ENCODE measurements at regions not wholly inside any gene's neighbourhood (a gene's known extent, or its start where the extent isn't known, plus 50 kb on each side); places are given as distances from the start of the nearest gene placed in this dataset.

DNA sequence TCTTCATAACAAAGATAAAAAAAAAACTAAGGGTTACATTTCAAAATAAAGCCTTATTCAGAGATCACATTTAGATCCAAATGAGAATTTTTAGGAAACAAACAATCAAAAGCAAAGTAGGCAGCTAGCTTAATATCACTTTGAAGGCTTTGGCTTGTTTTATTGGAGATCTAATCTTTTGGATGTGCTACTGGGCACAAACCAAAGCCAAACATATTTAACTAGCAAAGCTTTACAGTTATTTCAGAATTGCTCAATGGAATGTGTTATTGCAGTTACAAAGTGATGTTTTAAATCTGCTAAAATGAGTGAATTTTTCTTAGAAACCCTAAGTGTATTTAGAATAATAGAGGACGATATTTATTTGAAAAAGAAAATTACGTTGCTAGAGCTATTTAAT, 114.7 kb upstream of the KLHL1 start:
- Histone ChIP-seq H3T11ph (ENCODE audit: low read length) (no peak overlapping the region), H3K27me3 (ENCODE audit: insufficient read depth, low read length) (no peaks in the 10 kb centered on the region), H3K4ac (ENCODE audit: low read depth, low read length) (no peak overlapping the region), H3K79me1 (ENCODE audit: insufficient read depth, low read depth, low read length, poor library complexity, severe bottlenecking) (no peaks in the 10 kb centered on the region), H2BK5ac (ENCODE audit: insufficient read length, low read length) (no peak overlapping the region), H2AFZ (ENCODE audit: low read length) (no peak overlapping the region), H4K91ac (ENCODE audit: insufficient read length, low read depth, low read length) (no peak overlapping the region), H2BK20ac (ENCODE audit: low read depth, low read length, poor library complexity, severe bottlenecking) (no peak overlapping the region), H3K4me2 (ENCODE audit: insufficient read depth, insufficient read length, low read length) (no peak overlapping the region), H3K9ac (ENCODE audit: extremely low read depth, insufficient read length, low read length) (no peak overlapping the region), H4K20me1 (ENCODE audit: control insufficient read depth, insufficient read depth, insufficient read length) (no peaks in the 10 kb centered on the region), H2BK15ac (ENCODE audit: low read depth, low read length) (no peak overlapping the region), H3K18ac (ENCODE audit: insufficient read length, low read depth, low read length) (no peak overlapping the region), H3K4me1 (ENCODE audit: insufficient read depth, low read length) (no peaks in the 10 kb centered on the region), H3K9me3 (ENCODE audit: control insufficient read depth, low read depth, low read length) (no peaks in the 10 kb centered on the region), H3K56ac (ENCODE audit: insufficient read length, low read depth, low read length) (no peak overlapping the region), H3K23ac (ENCODE audit: insufficient read length, low read depth, low read length) (no peak overlapping the region), H2BK12ac (ENCODE audit: insufficient read length, low read depth, low read length) (no peak overlapping the region), H3K14ac (ENCODE audit: insufficient read depth, low read length) (no peak overlapping the region), H3K79me2 (ENCODE audit: insufficient read depth, low read length) (no peaks in the 10 kb centered on the region), H2AK5ac (ENCODE audit: insufficient read length, low read length) (no peak overlapping the region), H2BK120ac (ENCODE audit: low read depth, low read length, poor library complexity, severe bottlenecking) (no peak overlapping the region), H3K27ac (ENCODE audit: insufficient read length, low read depth, low read length) (no peak overlapping the region), H3K23me2 (ENCODE audit: insufficient read length, low read depth, low read length, poor library complexity, severe bottlenecking) (no peaks in the 10 kb centered on the region), H4K5ac (ENCODE audit: insufficient read length, low read depth, low read length) (no peak overlapping the region), H4K8ac (replicated peaks; ENCODE audit: insufficient read length, low read depth, low read length) (no peak overlapping the region)
- Mint-ChIP-seq H3K4me1 (no peaks in the 10 kb centered on the region), H3K36me3 (ENCODE audit: insufficient read depth in 1 of 3, low read depth in 3 of 3) (no peaks in the 10 kb centered on the region), H3K27me3 (ENCODE audit: low read depth) (no peaks in the 10 kb centered on the region), H3K27ac (no peak overlapping the region), H3K9me3 (no peaks in the 10 kb centered on the region), H3K4me3 (no peak overlapping the region)
- TF ChIP-seq, protein P1, sequence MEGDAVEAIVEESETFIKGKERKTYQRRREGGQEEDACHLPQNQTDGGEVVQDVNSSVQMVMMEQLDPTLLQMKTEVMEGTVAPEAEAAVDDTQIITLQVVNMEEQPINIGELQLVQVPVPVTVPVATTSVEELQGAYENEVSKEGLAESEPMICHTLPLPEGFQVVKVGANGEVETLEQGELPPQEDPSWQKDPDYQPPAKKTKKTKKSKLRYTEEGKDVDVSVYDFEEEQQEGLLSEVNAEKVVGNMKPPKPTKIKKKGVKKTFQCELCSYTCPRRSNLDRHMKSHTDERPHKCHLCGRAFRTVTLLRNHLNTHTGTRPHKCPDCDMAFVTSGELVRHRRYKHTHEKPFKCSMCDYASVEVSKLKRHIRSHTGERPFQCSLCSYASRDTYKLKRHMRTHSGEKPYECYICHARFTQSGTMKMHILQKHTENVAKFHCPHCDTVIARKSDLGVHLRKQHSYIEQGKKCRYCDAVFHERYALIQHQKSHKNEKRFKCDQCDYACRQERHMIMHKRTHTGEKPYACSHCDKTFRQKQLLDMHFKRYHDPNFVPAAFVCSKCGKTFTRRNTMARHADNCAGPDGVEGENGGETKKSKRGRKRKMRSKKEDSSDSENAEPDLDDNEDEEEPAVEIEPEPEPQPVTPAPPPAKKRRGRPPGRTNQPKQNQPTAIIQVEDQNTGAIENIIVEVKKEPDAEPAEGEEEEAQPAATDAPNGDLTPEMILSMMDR (conservative IDR thresholded peaks at IDR 0.05), result no peak
- WGBS (ENCODE audit: extremely low coverage, insufficient read length, low lambda C conversion rate), result 100% methylated on average over 1 of the region's 2 CpGs
- no peak for DNase-seq
